ENCODE measurements at regions not wholly inside any gene's neighbourhood (a gene's known extent, or its start where the extent isn't known, plus 50 kb on each side); places are given as distances from the start of the nearest gene placed in this dataset.

GRCh38 chr19:31511098-31511497, 161.9 kb upstream of the TSHZ3 start:
- CTCF ChIA-PET: interaction anchor here (1.3 kb wide), 1 partner anchor 121 kb away, joined by 3 read pairs; no protein-coding TSS in a partner anchor

GRCh38 chr19:31511696-31512095, 162.5 kb upstream of the TSHZ3 start:
- Histone ChIP-seq H3K4me2 (no peak overlapping the region), H3K4me3 (no peak overlapping the region), H3K4me1 (no peaks in the 10 kb centered on the region), H3K27ac (no peak overlapping the region), H3K9me3 (peaks cover 13% of the 10 kb centered on the region; the same call in 1 of the 3 replicates)
- ChIA-PET POLR2A (no interaction called here), CTCF (interaction anchor here (1.3 kb wide), 1 partner anchor 120 kb away, joined by 3 read pairs; no protein-coding TSS in a partner anchor)
- 9% methylated on average over 5 of the region's 5 CpGs for WGBS (ENCODE audit: missing lambda C conversion rate)
- ATAC-seq (no peak), DNase-seq (ENCODE audit: low read depth in 1 of 2, low spot score in 1 of 2) (no peak), FAIRE-seq (no peak)
- TF ChIP-seq PHF8 (IDR thresholded peaks at IDR 0.05; ENCODE audit: borderline replicate concordance, low read depth) (no peak), MAZ (IDR thresholded peaks at IDR 0.05; ENCODE audit: borderline replicate concordance, low read depth, low read length) (no peak)

More at GRCh38 chr19:31511098-31511497, 161.9 kb upstream of the TSHZ3 start:
- POLR2A ChIA-PET: no interaction called here
- Histone ChIP-seq H3K4me2 (no peak overlapping the region), H3K9me3 (peaks cover 9% of the 10 kb centered on the region; the same call in 1 of the 3 replicates), H3K4me3 (no peak overlapping the region), H3K27ac (no peak overlapping the region), H3K4me1 (no peaks in the 10 kb centered on the region)
- 0% methylated on average over 3 of the region's 3 CpGs for WGBS (ENCODE audit: missing lambda C conversion rate)
- no peak for ATAC-seq
- no peak for FAIRE-seq
- TF ChIP-seq CEBPB (IDR thresholded peaks at IDR 0.05) (no peak), MAZ (IDR thresholded peaks at IDR 0.05; ENCODE audit: borderline replicate concordance, low read depth, low read length) (no peak), KDM5A (IDR thresholded peaks at IDR 0.05) (no peak), MYC (IDR thresholded peaks at IDR 0.05; ENCODE audit: borderline replicate concordance, low read length) (no peak), POLR2AphosphoS2 (conservative IDR thresholded peaks at IDR 0.05; ENCODE audit: low read length) (no peak), TP53 (CRISPR knock-in tag; IDR thresholded peaks at IDR 0.05) (no peak), JUN (IDR thresholded peaks at IDR 0.05) (no peak), EHF (CRISPR knock-in tag; IDR thresholded peaks at IDR 0.05) (no peak), RNF2 (IDR thresholded peaks at IDR 0.05; ENCODE audit: borderline replicate concordance, low read depth) (no peak), HMGXB4 (CRISPR knock-in tag; IDR thresholded peaks at IDR 0.05; ENCODE audit: borderline replicate concordance) (no peak), KDM1A (IDR thresholded peaks at IDR 0.05; ENCODE audit: low read depth) (no peak), PHF8 (IDR thresholded peaks at IDR 0.05; ENCODE audit: borderline replicate concordance, low read depth) (no peak), ZSCAN20 (CRISPR knock-in tag; IDR thresholded peaks at IDR 0.05) (no peak), HEYL (CRISPR knock-in tag; IDR thresholded peaks at IDR 0.05) (no peak), HDAC2 (IDR thresholded peaks at IDR 0.05) (no peak)
- no peak for DNase-seq (ENCODE audit: low read depth in 1 of 2, low spot score in 1 of 2)

- TF ChIP-seq TFCP2L1 (CRISPR knock-in tag; IDR thresholded peaks at IDR 0.05) (no peak), POLR2AphosphoS2 (conservative IDR thresholded peaks at IDR 0.05; ENCODE audit: low read length) (no peak), ZFP36 (IDR thresholded peaks at IDR 0.05; ENCODE audit: borderline replicate concordance, partially characterized antibody) (no peak)
- ATAC-seq: no peak
- CTCF ChIA-PET: interaction anchor here (0.5 to 1.7 kb wide), 3 partner anchors 11 to 119 kb away, joined by 3 to 6 read pairs (median 4); no protein-coding TSS in a partner anchor
- DNase-seq (ENCODE audit: low read depth in 1 of 2, low spot score in 1 of 2): no peak
- no peaks in the 10 kb centered on the region for H3K4me1 ChIP-seq
- no peak overlapping the region for H3K4me2 ChIP-seq
- no peak overlapping the region for H3K27ac ChIP-seq
- 5% methylated on average over 10 of the region's 10 CpGs for WGBS (ENCODE audit: missing lambda C conversion rate)
- FAIRE-seq: no peak
- H3K9me3 ChIP-seq: peaks cover 14% of the 10 kb centered on the region; the same call in 1 of the 3 replicates
- POLR2A ChIA-PET: no interaction called here
- H3K4me3 ChIP-seq: no peak overlapping the region
Observed at GRCh38 chr19:31512181-31512970, 163.1 kb upstream of the TSHZ3 start.

- ChIA-PET POLR2A (no interaction called here), CTCF (interaction anchor here (1.2 to 1.7 kb wide), 2 partner anchors 13 to 17 kb away, joined by 4 read pairs; no protein-coding TSS in a partner anchor)
- H3K4me2 ChIP-seq: no peak overlapping the region
- no peak overlapping the region for H3K4me3 ChIP-seq
- ATAC-seq (no peak; a peak in 1 of 6 replicates), FAIRE-seq (no peak), DNase-seq (ENCODE audit: low read depth in 1 of 2, low spot score in 1 of 2) (no peak)
- H3K9me3 ChIP-seq: peaks cover 14% of the 10 kb centered on the region; the same call in 1 of the 3 replicates
- H3K27ac ChIP-seq: no peak overlapping the region
- 23% methylated on average over 13 of the region's 13 CpGs for WGBS (ENCODE audit: missing lambda C conversion rate)
- no peaks in the 10 kb centered on the region for H3K4me1 ChIP-seq
- TF ChIP-seq POLR2AphosphoS2 (conservative IDR thresholded peaks at IDR 0.05; ENCODE audit: low read length) (no peak), CBX2 (IDR thresholded peaks at IDR 0.05; ENCODE audit: borderline replicate concordance, low read depth) (no peak), ELK1 (IDR thresholded peaks at IDR 0.05; ENCODE audit: low read depth, low read length) (no peak), EP300 (IDR thresholded peaks at IDR 0.05) (no peak), RAD21 (conservative IDR thresholded peaks at IDR 0.05 in 1 of 2, IDR thresholded peaks at IDR 0.05 in 1 of 2) (no peak), MAZ (IDR thresholded peaks at IDR 0.05; ENCODE audit: borderline replicate concordance, low read depth, low read length) (no peak), RARB (CRISPR knock-in tag; IDR thresholded peaks at IDR 0.05) (no peak), MAFK (IDR thresholded peaks at IDR 0.05; ENCODE audit: partially characterized antibody) (no peak), HMGXB4 (CRISPR knock-in tag; IDR thresholded peaks at IDR 0.05; ENCODE audit: borderline replicate concordance) (no peak), ESRRA (IDR thresholded peaks at IDR 0.05; ENCODE audit: borderline replicate concordance, low read length) (no peak)
Observed at GRCh38 chr19:31513841-31514240, 164.6 kb upstream of the TSHZ3 start.

Measured in A549 (cell line).